ENCODE measurements at regions not wholly inside any gene's neighbourhood (a gene's known extent, or its start where the extent isn't known, plus 50 kb on each side); places are given as distances from the start of the nearest gene placed in this dataset.
"Not testable (repeated sequence)": the region's sequence is repeated elsewhere in the genome, so short reads cannot be mapped to it uniquely, and the experiment has no call there.

GRCh38 chr5:112581811-112582320, 155.8 kb upstream of the APC start:
- DNase-seq (ENCODE audit: insufficient read length) (no peak), FAIRE-seq (no peak)
- TF ChIP-seq TAF1 (IDR thresholded peaks at IDR 0.05; ENCODE audit: borderline replicate concordance, low read depth, low read length) (no peak), POLR2A (IDR thresholded peaks at IDR 0.05; ENCODE audit: low read depth, low read length) (no peak), POLR2AphosphoS5 (IDR thresholded peaks at IDR 0.05; ENCODE audit: low read depth, low read length) (no peak)

- TF ChIP-seq POLR2AphosphoS5 (IDR thresholded peaks at IDR 0.05; ENCODE audit: low read depth, low read length) (no peak), POLR2A (IDR thresholded peaks at IDR 0.05; ENCODE audit: low read depth, low read length) (no peak), TAF1 (IDR thresholded peaks at IDR 0.05; ENCODE audit: borderline replicate concordance, low read depth, low read length) (no peak)
- DNase-seq (ENCODE audit: insufficient read length): no peak
- no peak for FAIRE-seq
Observed at GRCh38 chr5:112583166-112583565, 154.5 kb upstream of the APC start.

GRCh38 chr5:112584781-112585180, 152.9 kb upstream of the APC start:
- no peak for TF ChIP-seq TAF1 (IDR thresholded peaks at IDR 0.05; ENCODE audit: borderline replicate concordance, low read depth, low read length)
- TF ChIP-seq POLR2A (IDR thresholded peaks at IDR 0.05; ENCODE audit: low read depth, low read length): no peak
- no peak for TF ChIP-seq POLR2AphosphoS5 (IDR thresholded peaks at IDR 0.05; ENCODE audit: low read depth, low read length)
- no peak for DNase-seq (ENCODE audit: insufficient read length)
- no peak for FAIRE-seq

GRCh38 chr5:112586596-112587062, 151.1 kb upstream of the APC start:
- TF ChIP-seq POLR2AphosphoS5 (IDR thresholded peaks at IDR 0.05; ENCODE audit: low read depth, low read length) (no peak), POLR2A (IDR thresholded peaks at IDR 0.05; ENCODE audit: low read depth, low read length) (no peak), TAF1 (IDR thresholded peaks at IDR 0.05; ENCODE audit: borderline replicate concordance, low read depth, low read length) (no peak)
- FAIRE-seq: no peak
- no peak for DNase-seq (ENCODE audit: insufficient read length)

GRCh38 chr5:112590858-112591257, 146.8 kb upstream of the APC start:
- DNase-seq (ENCODE audit: insufficient read length); FAIRE-seq: not testable (repeated sequence)

GRCh38 chr5:112594095-112594850, 143.4 kb upstream of the APC start:
- no peak for DNase-seq (ENCODE audit: insufficient read length)
- no peak for TF ChIP-seq TAF1 (IDR thresholded peaks at IDR 0.05; ENCODE audit: borderline replicate concordance, low read depth, low read length)
- no peak for FAIRE-seq

- FAIRE-seq: no peak
Observed at GRCh38 chr5:112594941-112595340, 142.7 kb upstream of the APC start.

GRCh38 chr5:112597831-112598230, 139.9 kb upstream of the APC start:
- no peak for FAIRE-seq
- no peak for TF ChIP-seq TAF1 (IDR thresholded peaks at IDR 0.05; ENCODE audit: borderline replicate concordance, low read depth, low read length)
- no peak for TF ChIP-seq POLR2AphosphoS5 (IDR thresholded peaks at IDR 0.05; ENCODE audit: low read depth, low read length)
- TF ChIP-seq POLR2A (IDR thresholded peaks at IDR 0.05; ENCODE audit: low read depth, low read length): no peak
- DNase-seq (ENCODE audit: insufficient read length): no peak

More at GRCh38 chr5:112594941-112595340, 142.7 kb upstream of the APC start:
- TF ChIP-seq POLR2A (IDR thresholded peaks at IDR 0.05; ENCODE audit: low read depth, low read length) (no peak), TAF1 (IDR thresholded peaks at IDR 0.05; ENCODE audit: borderline replicate concordance, low read depth, low read length) (no peak), POLR2AphosphoS5 (IDR thresholded peaks at IDR 0.05; ENCODE audit: low read depth, low read length) (no peak)
- no peak for DNase-seq (ENCODE audit: insufficient read length)

GRCh38 chr5:112600510-112600909, 137.2 kb upstream of the APC start:
- FAIRE-seq; DNase-seq (ENCODE audit: insufficient read length): not testable (repeated sequence)

GRCh38 chr5:112604732-112605630, 132.7 kb upstream of the APC start:
- no peak for TF ChIP-seq POLR2A (IDR thresholded peaks at IDR 0.05; ENCODE audit: low read depth, low read length)
- TF ChIP-seq POLR2AphosphoS5 (IDR thresholded peaks at IDR 0.05; ENCODE audit: low read depth, low read length): no peak
- no peak for TF ChIP-seq TAF1 (IDR thresholded peaks at IDR 0.05; ENCODE audit: borderline replicate concordance, low read depth, low read length)
- DNase-seq (ENCODE audit: insufficient read length) (no peak), FAIRE-seq (no peak)

GRCh38 chr5:112608975-112609374, 128.7 kb upstream of the APC start:
- DNase-seq (ENCODE audit: insufficient read length) (no peak), FAIRE-seq (no peak)
- TF ChIP-seq POLR2A (IDR thresholded peaks at IDR 0.05; ENCODE audit: low read depth, low read length) (no peak), TAF1 (IDR thresholded peaks at IDR 0.05; ENCODE audit: borderline replicate concordance, low read depth, low read length) (no peak), POLR2AphosphoS5 (IDR thresholded peaks at IDR 0.05; ENCODE audit: low read depth, low read length) (no peak)

GRCh38 chr5:112612663-112613062, 125.0 kb upstream of the APC start:
- DNase-seq (ENCODE audit: insufficient read length): no peak
- no peak for FAIRE-seq
- TF ChIP-seq TAF1 (IDR thresholded peaks at IDR 0.05; ENCODE audit: borderline replicate concordance, low read depth, low read length) (no peak), POLR2A (IDR thresholded peaks at IDR 0.05; ENCODE audit: low read depth, low read length) (no peak), POLR2AphosphoS5 (IDR thresholded peaks at IDR 0.05; ENCODE audit: low read depth, low read length) (no peak)
